ENCODE measurements at regions not wholly inside any gene's neighbourhood (a gene's known extent, or its start where the extent isn't known, plus 50 kb on each side); places are given as distances from the start of the nearest gene placed in this dataset.

DNA sequence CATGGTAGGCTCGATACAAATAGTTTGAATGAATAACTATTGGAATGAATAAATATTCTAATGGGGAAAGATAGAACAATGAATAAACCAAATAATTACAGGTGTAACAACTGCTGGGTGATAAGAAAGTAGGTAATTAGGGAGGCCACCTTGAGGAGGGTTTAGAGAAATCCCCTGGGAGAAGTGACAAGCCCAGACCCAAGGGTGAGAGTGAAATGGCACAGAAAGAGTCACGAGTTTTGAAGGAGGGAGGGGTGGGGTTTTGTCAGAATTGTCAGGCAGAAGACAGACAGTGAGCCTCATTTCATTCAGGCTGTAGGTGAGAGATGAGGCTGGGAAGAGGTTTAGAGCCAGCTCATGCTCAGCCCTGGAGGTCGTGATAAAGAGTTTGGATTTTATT lies 71.6 kb upstream of the L3MBTL4 start:
- Histone ChIP-seq H3K4me3 (no peak overlapping the region), H3K36me3 (replicated peaks; ENCODE audit: insufficient read depth, low read depth) (no peaks in the 10 kb centered on the region), H3K27me3 (no peaks in the 10 kb centered on the region), H3K79me2 (no peaks in the 10 kb centered on the region), H4K20me1 (ENCODE audit: insufficient read depth, poor library complexity, severe bottlenecking) (no peaks in the 10 kb centered on the region), H3K4me1 (ENCODE audit: insufficient read depth) (no peaks in the 10 kb centered on the region), H3K27ac (no peak overlapping the region), H2AFZ (no peak overlapping the region), H3K9me3 (ENCODE audit: low read depth) (no peaks in the 10 kb centered on the region), H3K9me2 (replicated peaks; ENCODE audit: insufficient read depth) (no peaks in the 10 kb centered on the region), H3K4me2 (no peak overlapping the region)
- no peak for TF ChIP-seq EZH2phosphoT487 (IDR thresholded peaks at IDR 0.05; ENCODE audit: low read depth, severe bottlenecking, unreplicated experiment)
- no peak for TF ChIP-seq EZH2 (IDR thresholded peaks at IDR 0.05; ENCODE audit: borderline replicate concordance)
- TF ChIP-seq, protein P1, sequence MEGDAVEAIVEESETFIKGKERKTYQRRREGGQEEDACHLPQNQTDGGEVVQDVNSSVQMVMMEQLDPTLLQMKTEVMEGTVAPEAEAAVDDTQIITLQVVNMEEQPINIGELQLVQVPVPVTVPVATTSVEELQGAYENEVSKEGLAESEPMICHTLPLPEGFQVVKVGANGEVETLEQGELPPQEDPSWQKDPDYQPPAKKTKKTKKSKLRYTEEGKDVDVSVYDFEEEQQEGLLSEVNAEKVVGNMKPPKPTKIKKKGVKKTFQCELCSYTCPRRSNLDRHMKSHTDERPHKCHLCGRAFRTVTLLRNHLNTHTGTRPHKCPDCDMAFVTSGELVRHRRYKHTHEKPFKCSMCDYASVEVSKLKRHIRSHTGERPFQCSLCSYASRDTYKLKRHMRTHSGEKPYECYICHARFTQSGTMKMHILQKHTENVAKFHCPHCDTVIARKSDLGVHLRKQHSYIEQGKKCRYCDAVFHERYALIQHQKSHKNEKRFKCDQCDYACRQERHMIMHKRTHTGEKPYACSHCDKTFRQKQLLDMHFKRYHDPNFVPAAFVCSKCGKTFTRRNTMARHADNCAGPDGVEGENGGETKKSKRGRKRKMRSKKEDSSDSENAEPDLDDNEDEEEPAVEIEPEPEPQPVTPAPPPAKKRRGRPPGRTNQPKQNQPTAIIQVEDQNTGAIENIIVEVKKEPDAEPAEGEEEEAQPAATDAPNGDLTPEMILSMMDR (IDR thresholded peaks at IDR 0.05; ENCODE audit: poor library complexity) = no peak
- no peak for DNase-seq (ENCODE audit: low spot score)
- 58% methylated on average over 3 of the region's 3 CpGs for WGBS (ENCODE audit: low lambda C conversion rate, missing lambda C conversion rate)

DNA sequence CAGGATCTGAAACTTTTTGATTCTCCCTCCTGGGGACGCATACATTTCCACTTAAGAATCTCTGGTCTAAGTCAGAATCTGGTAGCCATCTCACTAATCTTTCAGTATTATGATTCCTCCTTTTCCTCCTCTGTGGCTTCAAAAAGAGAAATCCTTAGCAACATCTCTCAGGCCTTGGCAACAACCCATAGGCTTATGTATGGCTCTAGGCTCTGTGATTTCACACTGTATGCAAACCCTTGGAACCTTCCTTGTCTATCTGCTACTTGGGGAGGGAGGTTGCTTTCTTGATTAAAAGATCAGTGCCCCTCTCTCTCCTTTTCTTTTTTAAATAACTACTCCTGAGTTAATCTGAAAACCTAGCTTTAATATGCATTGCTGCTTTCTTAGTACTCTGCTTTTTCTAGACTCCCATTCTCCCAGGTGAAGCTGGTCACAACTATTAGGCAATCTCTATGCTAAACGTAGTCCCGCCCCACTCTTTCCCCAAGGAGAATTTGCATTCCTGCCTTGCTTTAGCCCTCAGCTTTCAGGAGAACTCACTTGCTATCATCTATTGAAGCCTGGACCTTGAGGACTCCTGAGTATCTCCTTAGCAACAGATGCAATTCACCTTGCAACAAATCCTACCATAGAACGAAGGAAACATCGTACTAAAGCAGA lies 72.2 kb upstream of the L3MBTL4 start:
- no peak overlapping the region for H3K4me2 ChIP-seq
- no peaks in the 10 kb centered on the region for H4K20me1 ChIP-seq (ENCODE audit: insufficient read depth, poor library complexity, severe bottlenecking)

DNA sequence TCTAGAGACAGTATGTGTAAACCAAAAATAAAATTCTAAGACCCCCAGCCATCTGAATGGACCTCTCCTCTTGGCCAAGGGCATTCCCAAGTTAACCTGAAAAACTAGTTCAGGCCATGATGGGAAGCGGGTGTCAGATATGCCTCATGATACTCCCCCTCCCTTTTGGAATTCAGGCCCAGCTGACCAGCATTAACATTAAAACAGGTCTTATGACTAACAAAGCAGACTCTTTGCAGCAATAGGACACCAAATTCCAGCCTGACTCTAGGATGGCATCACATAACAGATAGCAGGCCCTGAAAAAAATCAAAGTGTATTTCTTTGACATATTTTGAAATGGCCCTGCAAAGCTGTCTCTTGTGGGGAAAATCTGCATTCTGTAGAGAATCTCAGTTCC lies 73.3 kb upstream of the L3MBTL4 start:
- H3K4me2 ChIP-seq = no peak overlapping the region
- 60% methylated on average over 1 of the region's 1 CpG for WGBS (ENCODE audit: low lambda C conversion rate, missing lambda C conversion rate)
- no peaks in the 10 kb centered on the region for H3K4me1 ChIP-seq (ENCODE audit: insufficient read depth)
- no peak overlapping the region for H3K27ac ChIP-seq
- DNase-seq (ENCODE audit: low spot score) = no peak
- no peak overlapping the region for H2AFZ ChIP-seq
- H3K36me3 ChIP-seq (replicated peaks; ENCODE audit: insufficient read depth, low read depth) = no peaks in the 10 kb centered on the region
- no peaks in the 10 kb centered on the region for H3K9me3 ChIP-seq (ENCODE audit: low read depth)
- H3K9me2 ChIP-seq (replicated peaks; ENCODE audit: insufficient read depth) = no peaks in the 10 kb centered on the region
- H4K20me1 ChIP-seq (ENCODE audit: insufficient read depth, poor library complexity, severe bottlenecking) = no peaks in the 10 kb centered on the region
- H3K4me3 ChIP-seq = no peak overlapping the region
- H3K27me3 ChIP-seq = no peaks in the 10 kb centered on the region
- H3K79me2 ChIP-seq = no peaks in the 10 kb centered on the region
- TF ChIP-seq EZH2phosphoT487 (IDR thresholded peaks at IDR 0.05; ENCODE audit: low read depth, severe bottlenecking, unreplicated experiment) (no peak), EZH2 (IDR thresholded peaks at IDR 0.05; ENCODE audit: borderline replicate concordance) (no peak)
- TF ChIP-seq, protein P1 (IDR thresholded peaks at IDR 0.05; ENCODE audit: poor library complexity) = no peak

More for the DNA sequence above, 72.2 kb upstream of the L3MBTL4 start:
- Histone ChIP-seq H3K4me3 (no peak overlapping the region), H2AFZ (no peak overlapping the region), H3K36me3 (replicated peaks; ENCODE audit: insufficient read depth, low read depth) (no peaks in the 10 kb centered on the region), H3K9me3 (ENCODE audit: low read depth) (no peaks in the 10 kb centered on the region), H3K79me2 (no peaks in the 10 kb centered on the region), H3K4me1 (ENCODE audit: insufficient read depth) (no peaks in the 10 kb centered on the region), H3K9me2 (replicated peaks; ENCODE audit: insufficient read depth) (no peaks in the 10 kb centered on the region), H3K27me3 (no peaks in the 10 kb centered on the region), H3K27ac (no peak overlapping the region)
- 77% methylated on average over 5 of the region's 5 CpGs for WGBS (ENCODE audit: low lambda C conversion rate, missing lambda C conversion rate)
- DNase-seq (ENCODE audit: low spot score) = no peak
- no peak for TF ChIP-seq EZH2 (IDR thresholded peaks at IDR 0.05; ENCODE audit: borderline replicate concordance)

DNA sequence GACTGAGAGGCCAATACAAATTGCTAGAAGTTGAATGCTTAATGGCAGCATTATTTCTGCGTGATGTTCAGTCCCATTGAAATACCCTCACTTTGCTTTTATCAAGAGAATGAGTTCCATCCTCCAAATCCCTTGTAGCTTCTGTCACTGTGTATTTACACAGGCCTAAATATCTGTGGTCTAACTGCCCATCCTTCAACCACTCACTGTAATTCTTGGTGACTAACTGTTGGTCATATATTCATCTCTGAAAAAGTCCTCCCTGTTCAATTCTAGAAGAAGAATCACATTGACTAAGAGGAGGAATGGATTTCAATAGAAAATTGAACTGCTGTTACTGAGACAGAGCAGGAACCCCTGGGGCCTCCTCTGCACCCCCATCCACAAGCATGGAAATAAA lies 74.2 kb upstream of the L3MBTL4 start:
- H3K27me3 ChIP-seq = no peaks in the 10 kb centered on the region
- H3K79me2 ChIP-seq = no peaks in the 10 kb centered on the region
- no peak overlapping the region for H2AFZ ChIP-seq
- no peak overlapping the region for H3K4me3 ChIP-seq
- TF ChIP-seq EZH2phosphoT487 (IDR thresholded peaks at IDR 0.05; ENCODE audit: low read depth, severe bottlenecking, unreplicated experiment) (no peak), EZH2 (IDR thresholded peaks at IDR 0.05; ENCODE audit: borderline replicate concordance) (no peak)
- TF ChIP-seq, protein P1 (IDR thresholded peaks at IDR 0.05; ENCODE audit: poor library complexity) = no peak
- H3K4me1 ChIP-seq (ENCODE audit: insufficient read depth) = no peaks in the 10 kb centered on the region
- no peak overlapping the region for H3K27ac ChIP-seq
- H4K20me1 ChIP-seq (ENCODE audit: insufficient read depth, poor library complexity, severe bottlenecking) = no peaks in the 10 kb centered on the region
- no peak overlapping the region for H3K4me2 ChIP-seq
- no peaks in the 10 kb centered on the region for H3K9me2 ChIP-seq (replicated peaks; ENCODE audit: insufficient read depth)
- 100% methylated on average over 1 of the region's 1 CpG for WGBS (ENCODE audit: low lambda C conversion rate, missing lambda C conversion rate)
- H3K9me3 ChIP-seq (ENCODE audit: low read depth) = no peaks in the 10 kb centered on the region
- H3K36me3 ChIP-seq (replicated peaks; ENCODE audit: insufficient read depth, low read depth) = no peaks in the 10 kb centered on the region
- DNase-seq (ENCODE audit: low spot score) = no peak
